ENCODE measurements at regions not wholly inside any gene's neighbourhood (a gene's known extent, or its start where the extent isn't known, plus 50 kb on each side); places are given as distances from the start of the nearest gene placed in this dataset.

- Histone ChIP-seq H3K27me3 (replicated peaks) (no peaks in the 10 kb centered on the region), H3K4me3 (no peak overlapping the region), H3K27ac (no peak overlapping the region), H3K4me1 (replicated peaks) (no peaks in the 10 kb centered on the region), H3K36me3 (no peaks in the 10 kb centered on the region), H3K9me3 (replicated peaks) (0 out of 2 replicates have a peak, but pooled peaks cover 3% of the 10 kb centered on the region)
- no peak for DNase-seq (ENCODE audit: low read depth in 1 of 2, low spot score in 2 of 2)
These were observed 304.4 kb upstream of the TGFBR2 start for GRCh38 chr3:30302027-30302426.

- DNase-seq (ENCODE audit: low read depth in 1 of 2, low spot score in 2 of 2), result no peak
- Histone ChIP-seq H3K4me3 (no peak overlapping the region), H3K9me3 (replicated peaks) (0 out of 2 replicates have a peak, but pooled peaks cover 3% of the 10 kb centered on the region), H3K36me3 (no peaks in the 10 kb centered on the region), H3K27ac (no peak overlapping the region), H3K4me1 (replicated peaks) (no peaks in the 10 kb centered on the region), H3K27me3 (replicated peaks) (no peaks in the 10 kb centered on the region)
These were observed 302.6 kb upstream of the TGFBR2 start for GRCh38 chr3:30303770-30304169.

GRCh38 chr3:30305021-30305420, 301.4 kb upstream of the TGFBR2 start:
- 0 out of 2 replicates have a peak, but pooled peaks cover 3% of the 10 kb centered on the region for H3K9me3 ChIP-seq (replicated peaks)
- no peaks in the 10 kb centered on the region for H3K36me3 ChIP-seq
- no peak for DNase-seq (ENCODE audit: low read depth in 1 of 2, low spot score in 2 of 2)
- no peak overlapping the region for H3K4me3 ChIP-seq
- no peaks in the 10 kb centered on the region for H3K27me3 ChIP-seq (replicated peaks)
- H3K4me1 ChIP-seq (replicated peaks), result no peaks in the 10 kb centered on the region
- H3K27ac ChIP-seq, result no peak overlapping the region

GRCh38 chr3:30306896-30307295, 299.5 kb upstream of the TGFBR2 start:
- Histone ChIP-seq H3K9me3 (replicated peaks) (0 out of 2 replicates have a peak, but pooled peaks cover 3% of the 10 kb centered on the region), H3K27me3 (replicated peaks) (no peaks in the 10 kb centered on the region), H3K4me1 (replicated peaks) (no peaks in the 10 kb centered on the region), H3K27ac (no peak overlapping the region), H3K4me3 (no peak overlapping the region), H3K36me3 (no peaks in the 10 kb centered on the region)
- DNase-seq (ENCODE audit: low read depth in 1 of 2, low spot score in 2 of 2), result no peak

GRCh38 chr3:30307372-30307950, 298.9 kb upstream of the TGFBR2 start:
- no peak for DNase-seq (ENCODE audit: low read depth in 1 of 2, low spot score in 2 of 2)
- Histone ChIP-seq H3K27ac (no peak overlapping the region), H3K4me3 (no peak overlapping the region)

GRCh38 chr3:30308131-30308530, 298.3 kb upstream of the TGFBR2 start:
- Histone ChIP-seq H3K27ac (no peak overlapping the region), H3K36me3 (no peaks in the 10 kb centered on the region), H3K4me1 (replicated peaks) (no peaks in the 10 kb centered on the region), H3K9me3 (replicated peaks) (0 out of 2 replicates have a peak, but pooled peaks cover 3% of the 10 kb centered on the region), H3K27me3 (replicated peaks) (no peaks in the 10 kb centered on the region), H3K4me3 (no peak overlapping the region)
- DNase-seq (ENCODE audit: low read depth in 1 of 2, low spot score in 2 of 2), result no peak

More at GRCh38 chr3:30307372-30307950, 298.9 kb upstream of the TGFBR2 start:
- Histone ChIP-seq H3K36me3 (no peaks in the 10 kb centered on the region), H3K4me1 (replicated peaks) (no peaks in the 10 kb centered on the region), H3K9me3 (replicated peaks) (0 out of 2 replicates have a peak, but pooled peaks cover 3% of the 10 kb centered on the region), H3K27me3 (replicated peaks) (no peaks in the 10 kb centered on the region)

- no peaks in the 10 kb centered on the region for H3K27me3 ChIP-seq (replicated peaks)
- DNase-seq (ENCODE audit: low read depth in 1 of 2, low spot score in 2 of 2), result no peak
- no peaks in the 10 kb centered on the region for H3K4me1 ChIP-seq (replicated peaks)
- H3K9me3 ChIP-seq (replicated peaks), result no peaks in the 10 kb centered on the region
- no peaks in the 10 kb centered on the region for H3K36me3 ChIP-seq
- H3K27ac ChIP-seq, result no peak overlapping the region
- H3K4me3 ChIP-seq, result no peak overlapping the region
These were observed 296.1 kb upstream of the TGFBR2 start for GRCh38 chr3:30309961-30310954.

- DNase-seq (ENCODE audit: low read depth in 1 of 2, low spot score in 2 of 2), result no peak
- Histone ChIP-seq H3K4me1 (replicated peaks) (no peaks in the 10 kb centered on the region; the same call in 1 of the 2 replicates), H3K36me3 (no peaks in the 10 kb centered on the region), H3K9me3 (replicated peaks) (no peaks in the 10 kb centered on the region), H3K27ac (no peak overlapping the region), H3K27me3 (replicated peaks) (no peaks in the 10 kb centered on the region), H3K4me3 (no peak overlapping the region)
These were observed 294.6 kb upstream of the TGFBR2 start for GRCh38 chr3:30311781-30312180.

GRCh38 chr3:30313840-30314239, 292.6 kb upstream of the TGFBR2 start:
- no peak overlapping the region for H3K4me3 ChIP-seq
- H3K4me1 ChIP-seq (replicated peaks), result no peaks in the 10 kb centered on the region; the same call in 1 of the 2 replicates
- H3K36me3 ChIP-seq, result no peaks in the 10 kb centered on the region
- no peaks in the 10 kb centered on the region for H3K9me3 ChIP-seq (replicated peaks)
- H3K27ac ChIP-seq, result no peak overlapping the region
- DNase-seq (ENCODE audit: low read depth in 1 of 2, low spot score in 2 of 2), result no peak
- H3K27me3 ChIP-seq (replicated peaks), result no peaks in the 10 kb centered on the region

GRCh38 chr3:30314757-30315325, 291.6 kb upstream of the TGFBR2 start:
- no peaks in the 10 kb centered on the region for H3K9me3 ChIP-seq (replicated peaks)
- H3K4me1 ChIP-seq (replicated peaks), result no peaks in the 10 kb centered on the region; the same call in 1 of the 2 replicates
- no peak overlapping the region for H3K4me3 ChIP-seq
- H3K36me3 ChIP-seq, result no peaks in the 10 kb centered on the region
- no peaks in the 10 kb centered on the region for H3K27me3 ChIP-seq (replicated peaks)
- H3K27ac ChIP-seq, result no peak overlapping the region
- DNase-seq (ENCODE audit: low read depth in 1 of 2, low spot score in 2 of 2), result no peak

GRCh38 chr3:30315447-30315846, 291.0 kb upstream of the TGFBR2 start:
- Histone ChIP-seq H3K36me3 (no peaks in the 10 kb centered on the region), H3K9me3 (replicated peaks) (no peaks in the 10 kb centered on the region), H3K4me1 (replicated peaks) (no peaks in the 10 kb centered on the region; the same call in 1 of the 2 replicates), H3K27ac (no peak overlapping the region), H3K27me3 (replicated peaks) (no peaks in the 10 kb centered on the region), H3K4me3 (no peak overlapping the region)
- DNase-seq (ENCODE audit: low read depth in 1 of 2, low spot score in 2 of 2), result no peak

GRCh38 chr3:30317561-30317960, 288.8 kb upstream of the TGFBR2 start:
- Histone ChIP-seq H3K9me3 (replicated peaks) (no peaks in the 10 kb centered on the region), H3K4me1 (replicated peaks) (no peaks in the 10 kb centered on the region; the same call in 1 of the 2 replicates), H3K4me3 (no peak overlapping the region), H3K36me3 (no peaks in the 10 kb centered on the region), H3K27ac (no peak overlapping the region), H3K27me3 (replicated peaks) (no peaks in the 10 kb centered on the region)
- DNase-seq (ENCODE audit: low read depth in 1 of 2, low spot score in 2 of 2), result no peak

- H3K27ac ChIP-seq, result no peak overlapping the region
- no peak overlapping the region for H3K4me3 ChIP-seq
- no peak for DNase-seq (ENCODE audit: low read depth in 1 of 2, low spot score in 2 of 2)
- no peaks in the 10 kb centered on the region for H3K9me3 ChIP-seq (replicated peaks)
- no peaks in the 10 kb centered on the region for H3K36me3 ChIP-seq
- H3K27me3 ChIP-seq (replicated peaks), result no peaks in the 10 kb centered on the region
- H3K4me1 ChIP-seq (replicated peaks), result no peaks in the 10 kb centered on the region; the same call in 1 of the 2 replicates
These were observed 288.3 kb upstream of the TGFBR2 start for GRCh38 chr3:30318110-30318509.

- Histone ChIP-seq H3K27me3 (replicated peaks) (no peaks in the 10 kb centered on the region), H3K36me3 (no peaks in the 10 kb centered on the region), H3K4me1 (replicated peaks) (no peaks in the 10 kb centered on the region; the same call in 1 of the 2 replicates), H3K4me3 (no peak overlapping the region), H3K27ac (no peak overlapping the region), H3K9me3 (replicated peaks) (no peaks in the 10 kb centered on the region)
- peak in 1 of 2 experiments; percentile 22 for DNase-seq (ENCODE audit: low read depth in 1 of 2, low spot score in 2 of 2)
These were observed 286.7 kb upstream of the TGFBR2 start for GRCh38 chr3:30319713-30320112.
